Caco-2 (cell line): ENCODE measurements at regions not wholly inside any gene's neighbourhood (a gene's known extent, or its start where the extent isn't known, plus 50 kb on each side); places are given as distances from the start of the nearest gene placed in this dataset.

Source experiments
- BruUV-seq: library from RNA; stranded (reverse); fragments of 400-500 nt; replicated peaks from 2 replicates; lab custom pipeline; 2021; lab: Mats Ljungman, UMichigan
- CTCF ChIA-PET: fragments of 300-600 bp; sonication (Branson Sonifier 250); formaldehyde crosslinking; loops from one replicate; lab custom pipeline; 2022; ENCODE audit warnings: antibody characterized with exemption; lab: Charles Lee
- POLR2A ChIA-PET: fragments of 300-600 bp; sonication (Branson Sonifier 250); formaldehyde crosslinking; loops from one replicate; lab custom pipeline; 2022; ENCODE audit warnings: antibody characterized with exemption; lab: Charles Lee
- DNase-seq, 2 experiments: peaks; one replicate each; pipeline versions ENCODE4 v3.0.0 to v3.0.0-alpha.2; 2020 to 2022
- H3K27me3 ChIP-seq: replicated peaks from 2 replicates; pipeline ENCODE4 v1.6.0; 2011; ENCODE audit warnings: low read length; ENCODE audit not compliant: control insufficient read depth, insufficient read depth
- H3K36me3 ChIP-seq: 2 replicates; pipeline ENCODE4 v1.5.1; 2011; ENCODE audit warnings: low read length; ENCODE audit not compliant: control insufficient read depth, insufficient read depth
- H3K4me1 ChIP-seq: fragments of 250-450 bp; sonication (Bioruptor Pico); 2 replicates; pipeline ENCODE4 v1.5.1; 2020; ENCODE audit warnings: mild to moderate bottlenecking
- H3K4me3 ChIP-seq: 2 replicates; pipeline ENCODE4 v1.5.1; 2011; ENCODE audit warnings: low read depth, mild to moderate bottlenecking, control low read depth, low read length
- H3K9me3 ChIP-seq: fragments of 250-450 bp; sonication (Bioruptor Pico); 2 replicates; pipeline ENCODE4 v1.5.1; 2020; ENCODE audit warnings: mild to moderate bottlenecking, moderate library complexity
- H3K27ac Mint-ChIP-seq: one replicate; pipeline ENCODE4 v1.8.0; 2022; ENCODE audit warnings: mixed read lengths; ENCODE audit not compliant: unreplicated experiment
- H3K27me3 Mint-ChIP-seq: one replicate; pipeline ENCODE4 v1.8.0; 2022; ENCODE audit warnings: mixed read lengths; ENCODE audit not compliant: insufficient read depth, unreplicated experiment
- H3K36me3 Mint-ChIP-seq: one replicate; pipeline ENCODE4 v1.8.0; 2022; ENCODE audit warnings: mild to moderate bottlenecking, mixed read lengths; ENCODE audit not compliant: insufficient read depth, unreplicated experiment
- H3K4me1 Mint-ChIP-seq: one replicate; pipeline ENCODE4 v1.8.0; 2022; ENCODE audit warnings: low read depth, mixed read lengths; ENCODE audit not compliant: unreplicated experiment
- H3K4me3 Mint-ChIP-seq: one replicate; pipeline ENCODE4 v1.8.0; 2022; ENCODE audit warnings: mild to moderate bottlenecking, moderate library complexity, mixed read lengths; ENCODE audit not compliant: unreplicated experiment
- H3K9me3 Mint-ChIP-seq: one replicate; pipeline ENCODE4 v1.8.0; 2022; ENCODE audit warnings: mixed read lengths; ENCODE audit not compliant: unreplicated experiment
- CTCF ChIP-seq, 2 experiments: fragments of 200-600 bp in 1 of 2; IDR thresholded peaks; 1 replicate in 1 of 2; 2 replicates in 1 of 2; pipeline versions ENCODE4 v1.5.1 to v1.8.0; 2011 to 2022; ENCODE audit warnings: antibody characterized with exemption in 1 of 2, control low read depth in 1 of 2, inconsistent platforms in 1 of 2, low read depth in 1 of 2, low read length in 1 of 2, mild to moderate bottlenecking in 1 of 2, moderate library complexity in 1 of 2; ENCODE audit not compliant: insufficient read depth in 1 of 2, severe bottlenecking in 1 of 2, unreplicated experiment in 1 of 2
- intact Hi-C: fragments of 100-400 bp; cut with micrococcal nuclease; formaldehyde crosslinking; loops from one replicate; pipeline ENCODE4 v1.10.0; 2022; ENCODE audit not compliant: unreplicated experiment

DNA sequence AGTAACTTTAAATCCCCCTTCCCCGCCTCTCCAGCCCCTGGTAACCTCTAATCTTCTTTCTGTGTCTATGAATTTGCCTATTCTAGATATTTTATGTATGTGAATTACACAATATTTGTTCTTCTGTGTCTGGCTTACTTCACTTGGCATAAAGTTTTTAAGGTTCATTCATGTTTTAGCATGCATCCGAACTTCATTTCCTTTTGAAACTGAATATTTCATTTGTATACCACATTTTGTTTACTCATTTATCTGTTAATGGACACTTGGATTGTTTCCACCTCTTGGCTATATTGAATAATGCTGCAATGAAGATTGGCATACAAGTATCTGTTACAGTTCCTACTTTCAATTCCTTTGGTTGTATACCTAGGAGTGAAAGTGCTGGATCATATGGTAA is 205.3 kb downstream of the TM2D1 start:
- Mint-ChIP-seq H3K27ac (no peak overlapping the region), H3K36me3 (no peaks in the 10 kb centered on the region), H3K4me3 (no peak overlapping the region), H3K4me1 (peaks cover 10% of the 10 kb centered on the region), H3K9me3 (no peaks in the 10 kb centered on the region), H3K27me3 (no peaks in the 10 kb centered on the region)
- BruUV-seq, result no TSS peak
- Histone ChIP-seq H3K27me3 (no peaks in the 10 kb centered on the region), H3K4me1 (peaks cover 5% of the 10 kb centered on the region; the same call in 1 of the 2 replicates), H3K36me3 (no peaks in the 10 kb centered on the region), H3K4me3 (no peak overlapping the region), H3K9me3 (no peaks in the 10 kb centered on the region)
- ChIA-PET CTCF (no interaction called here), POLR2A (no interaction called here)
- TF ChIP-seq CTCF (IDR thresholded peaks at IDR 0.05; ENCODE audit: insufficient read depth in 1 of 2, low read depth in 1 of 2, low read length in 1 of 2, severe bottlenecking in 1 of 2, unreplicated experiment in 1 of 2), result no peak
- intact Hi-C loops, result no loop called here
- DNase-seq, result no peak

- H3K36me3 ChIP-seq, result no peaks in the 10 kb centered on the region
- no peak for DNase-seq
- no peak overlapping the region for H3K27ac Mint-ChIP-seq
- H3K4me3 Mint-ChIP-seq, result no peak overlapping the region
- no peak overlapping the region for H3K4me3 ChIP-seq
- peaks cover 5% of the 10 kb centered on the region; the same call in 1 of the 2 replicates for H3K4me1 ChIP-seq
- no peak for TF ChIP-seq CTCF (IDR thresholded peaks at IDR 0.05; ENCODE audit: insufficient read depth in 1 of 2, low read depth in 1 of 2, low read length in 1 of 2, severe bottlenecking in 1 of 2, unreplicated experiment in 1 of 2)
- H3K27me3 Mint-ChIP-seq, result no peaks in the 10 kb centered on the region
- H3K4me1 Mint-ChIP-seq, result peaks cover 10% of the 10 kb centered on the region
- H3K27me3 ChIP-seq, result no peaks in the 10 kb centered on the region
- BruUV-seq, result no TSS peak
- POLR2A ChIA-PET, result no interaction called here
- intact Hi-C loops, result no loop called here
- no peaks in the 10 kb centered on the region for H3K9me3 ChIP-seq
- CTCF ChIA-PET, result no interaction called here
- H3K9me3 Mint-ChIP-seq, result no peaks in the 10 kb centered on the region
- no peaks in the 10 kb centered on the region for H3K36me3 Mint-ChIP-seq
Observed at GRCh38 chr1:61518670-61519400, 206.1 kb downstream of the TM2D1 start.

DNA sequence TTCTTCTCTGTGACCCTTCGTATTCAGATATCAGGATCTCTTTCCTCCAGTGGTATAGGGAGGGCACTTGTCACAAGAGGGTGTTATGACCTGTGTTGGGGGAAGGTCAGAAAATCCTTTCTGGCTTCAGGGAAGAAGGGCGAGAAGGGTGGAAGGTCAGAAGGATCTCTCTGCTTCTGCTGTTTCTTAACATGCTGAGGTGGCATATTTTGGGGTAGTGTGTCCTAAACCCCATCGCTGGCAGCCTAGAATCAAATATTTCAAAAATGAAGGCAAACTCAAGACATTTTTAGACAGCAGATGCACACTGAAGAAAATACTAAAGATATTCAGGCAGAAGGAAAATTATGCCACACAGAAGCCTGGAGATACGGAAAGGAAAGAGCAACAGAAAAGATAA is 207.6 kb downstream of the TM2D1 start:
- no peak for DNase-seq
- H3K4me1 Mint-ChIP-seq, result no peaks in the 10 kb centered on the region
- no peaks in the 10 kb centered on the region for H3K9me3 ChIP-seq
- H3K4me1 ChIP-seq, result no peaks in the 10 kb centered on the region
- intact Hi-C loops, result no loop called here
- H3K4me3 Mint-ChIP-seq, result no peak overlapping the region
- no peak overlapping the region for H3K27ac Mint-ChIP-seq
- H3K4me3 ChIP-seq, result no peak overlapping the region
- no TSS peak for BruUV-seq
- POLR2A ChIA-PET, result no interaction called here
- no peaks in the 10 kb centered on the region for H3K9me3 Mint-ChIP-seq
- no peaks in the 10 kb centered on the region for H3K27me3 ChIP-seq
- no peaks in the 10 kb centered on the region for H3K27me3 Mint-ChIP-seq
- no peak for TF ChIP-seq CTCF (IDR thresholded peaks at IDR 0.05; ENCODE audit: insufficient read depth in 1 of 2, low read depth in 1 of 2, low read length in 1 of 2, severe bottlenecking in 1 of 2, unreplicated experiment in 1 of 2)
- CTCF ChIA-PET, result no interaction called here
- H3K36me3 Mint-ChIP-seq, result no peaks in the 10 kb centered on the region
- H3K36me3 ChIP-seq, result no peaks in the 10 kb centered on the region
